ENCODE measurements at regions not wholly inside any gene's neighbourhood (a gene's known extent, or its start where the extent isn't known, plus 50 kb on each side); places are given as distances from the start of the nearest gene placed in this dataset.
A peak's percentile ranks its signal among the peaks of the same experiment; 100 is the strongest.

DNA sequence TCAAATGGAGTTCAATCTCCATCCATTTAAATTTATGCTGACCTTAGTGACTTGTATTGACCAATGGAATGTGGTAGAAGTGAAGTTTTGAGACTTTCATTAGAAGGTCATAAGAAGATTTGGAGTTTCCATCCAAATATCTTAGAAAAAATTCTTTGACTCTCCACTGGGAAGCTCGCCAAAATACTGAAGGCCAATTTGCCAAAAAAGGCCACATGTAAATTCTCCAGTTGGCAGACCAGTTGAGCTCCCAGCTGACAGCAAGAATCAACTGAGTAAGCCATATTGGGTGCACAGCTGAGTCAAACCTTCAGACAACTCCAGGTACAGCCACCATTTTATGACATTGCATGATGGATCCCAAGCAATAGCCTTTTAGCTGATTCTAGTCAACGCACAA lies 228.3 kb upstream of the SETBP1 start:
- no peaks in the 10 kb centered on the region for H3K79me1 ChIP-seq (replicated peaks; ENCODE audit: low read length, poor library complexity, severe bottlenecking)
- H4K8ac ChIP-seq (ENCODE audit: low read length): no peak overlapping the region
- no peak overlapping the region for H4K91ac ChIP-seq (ENCODE audit: low read length)
- H2BK120ac ChIP-seq (ENCODE audit: low read depth, low read length): no peak overlapping the region
- no peak overlapping the region for H3K27ac ChIP-seq (ENCODE audit: low read length, poor library complexity, severe bottlenecking)
- no peaks in the 10 kb centered on the region for H3K36me3 ChIP-seq (ENCODE audit: control insufficient read depth in 1 of 2, insufficient read depth in 2 of 2, low read depth in 1 of 2, low read length in 2 of 2)
- no peaks in the 10 kb centered on the region for H3K4me1 ChIP-seq (ENCODE audit: control insufficient read depth, insufficient read depth, low read depth, low read length)
- H3K4me3 ChIP-seq (ENCODE audit: insufficient read depth in 1 of 2, low read depth in 1 of 2, low read length in 2 of 2): no peak overlapping the region
- H2BK15ac ChIP-seq (ENCODE audit: low read depth, poor library complexity, severe bottlenecking): no peak overlapping the region
- no peak overlapping the region for H3K14ac ChIP-seq (ENCODE audit: low read length in 2 of 2)
- H3K4ac ChIP-seq (ENCODE audit: low read depth in 1 of 2, low read length in 2 of 2): no peak overlapping the region
- no peak overlapping the region for H2BK12ac ChIP-seq (ENCODE audit: low read length in 2 of 2)
- H3K23ac ChIP-seq (ENCODE audit: low read length in 2 of 2): no peak overlapping the region
- no peak overlapping the region for H2BK5ac ChIP-seq (ENCODE audit: low read depth, low read length, poor library complexity, severe bottlenecking)
- no peaks in the 10 kb centered on the region for H3K27me3 ChIP-seq (ENCODE audit: control insufficient read depth in 1 of 2, insufficient read depth in 1 of 2, low read length in 2 of 2)
- H2AK5ac ChIP-seq (ENCODE audit: low read length, severe bottlenecking): no peak overlapping the region
- H2AFZ ChIP-seq (ENCODE audit: low read depth, low read length): no peak overlapping the region
- 85% methylated on average over 1 of the region's 2 CpGs for WGBS
- no peak overlapping the region for H3K18ac ChIP-seq (ENCODE audit: low read depth in 1 of 2, low read length in 2 of 2)
- no peaks in the 10 kb centered on the region for H3K9me3 ChIP-seq (ENCODE audit: control insufficient read depth, low read length)
- no peak for DNase-seq
- H3K4me2 ChIP-seq (ENCODE audit: low read length, poor library complexity, severe bottlenecking): no peak overlapping the region
- H3K9ac ChIP-seq (ENCODE audit: low read length): no peak overlapping the region

DNA sequence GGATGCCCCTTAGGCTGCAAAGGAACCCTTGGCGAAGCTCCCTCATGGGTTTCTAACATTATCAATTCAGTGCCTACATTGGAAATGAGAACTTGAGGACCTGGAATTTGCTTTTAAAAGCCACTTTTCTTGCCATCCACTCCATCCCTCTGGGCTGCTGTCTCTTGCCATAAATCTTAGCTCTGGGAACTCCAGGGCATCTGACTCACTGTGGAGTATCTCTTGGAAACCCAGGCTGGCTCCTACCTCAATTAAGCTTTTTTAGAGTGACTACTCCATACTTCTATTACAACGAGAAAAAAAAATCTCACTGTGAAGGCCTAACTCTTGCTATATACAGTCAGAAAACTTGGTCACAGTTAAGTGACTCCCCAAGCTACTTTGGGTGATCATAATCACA lies 227.2 kb upstream of the SETBP1 start:
- Histone ChIP-seq H3K27ac (ENCODE audit: low read length, poor library complexity, severe bottlenecking) (no peak overlapping the region), H4K91ac (ENCODE audit: low read length) (no peak overlapping the region), H3K4me3 (ENCODE audit: insufficient read depth in 1 of 2, low read depth in 1 of 2, low read length in 2 of 2) (no peak overlapping the region), H3K9ac (ENCODE audit: low read length) (no peak overlapping the region), H3K4me1 (ENCODE audit: control insufficient read depth, insufficient read depth, low read depth, low read length) (no peaks in the 10 kb centered on the region), H3K9me3 (ENCODE audit: control insufficient read depth, low read length) (no peaks in the 10 kb centered on the region), H2BK15ac (ENCODE audit: low read depth, poor library complexity, severe bottlenecking) (no peak overlapping the region), H3K27me3 (ENCODE audit: control insufficient read depth in 1 of 2, insufficient read depth in 1 of 2, low read length in 2 of 2) (no peaks in the 10 kb centered on the region), H3K4me2 (ENCODE audit: low read length, poor library complexity, severe bottlenecking) (no peak overlapping the region), H3K4ac (ENCODE audit: low read depth in 1 of 2, low read length in 2 of 2) (no peak overlapping the region), H2AFZ (ENCODE audit: low read depth, low read length) (no peak overlapping the region), H2BK5ac (ENCODE audit: low read depth, low read length, poor library complexity, severe bottlenecking) (no peak overlapping the region), H3K36me3 (ENCODE audit: control insufficient read depth in 1 of 2, insufficient read depth in 2 of 2, low read depth in 1 of 2, low read length in 2 of 2) (no peaks in the 10 kb centered on the region), H2BK120ac (ENCODE audit: low read depth, low read length) (no peak overlapping the region), H4K8ac (ENCODE audit: low read length) (no peak overlapping the region), H2AK5ac (ENCODE audit: low read length, severe bottlenecking) (no peak overlapping the region), H3K14ac (ENCODE audit: low read length in 2 of 2) (no peak overlapping the region), H3K79me1 (replicated peaks; ENCODE audit: low read length, poor library complexity, severe bottlenecking) (no peaks in the 10 kb centered on the region), H2BK12ac (ENCODE audit: low read length in 2 of 2) (no peak overlapping the region), H3K18ac (ENCODE audit: low read depth in 1 of 2, low read length in 2 of 2) (no peak overlapping the region), H3K23ac (ENCODE audit: low read length in 2 of 2) (no peak overlapping the region)
- peak; percentile 19 for DNase-seq
- WGBS: 81% methylated on average over 2 of the region's 2 CpGs

DNA sequence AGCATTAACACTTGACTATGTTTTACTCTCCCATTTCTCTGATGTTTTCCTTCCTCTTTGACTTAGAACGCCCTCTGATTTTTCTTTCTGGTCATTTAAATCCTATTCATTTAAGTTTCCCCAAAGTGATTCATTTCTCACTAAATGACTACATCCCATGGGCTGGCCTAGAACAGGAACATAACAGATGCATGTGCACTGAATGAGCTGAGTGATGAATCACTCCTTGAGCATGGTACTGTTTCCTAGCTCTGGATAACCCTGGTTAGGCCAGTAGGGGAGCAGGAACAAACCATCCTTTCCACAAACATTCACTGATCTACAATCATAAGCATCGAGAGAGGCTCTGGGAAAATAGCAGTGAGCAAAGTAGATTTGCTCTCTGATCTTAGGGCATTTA lies 221.9 kb upstream of the SETBP1 start:
- Histone ChIP-seq H2BK15ac (ENCODE audit: low read depth, poor library complexity, severe bottlenecking) (no peak overlapping the region), H3K36me3 (ENCODE audit: control insufficient read depth in 1 of 2, insufficient read depth in 2 of 2, low read depth in 1 of 2, low read length in 2 of 2) (no peaks in the 10 kb centered on the region), H3K9ac (ENCODE audit: low read length) (no peak overlapping the region), H2AFZ (ENCODE audit: low read depth, low read length) (no peak overlapping the region), H3K14ac (ENCODE audit: low read length in 2 of 2) (no peak overlapping the region), H3K27ac (ENCODE audit: low read length, poor library complexity, severe bottlenecking) (no peak overlapping the region), H3K23ac (ENCODE audit: low read length in 2 of 2) (no peak overlapping the region), H4K8ac (ENCODE audit: low read length) (no peak overlapping the region), H2BK5ac (ENCODE audit: low read depth, low read length, poor library complexity, severe bottlenecking) (no peak overlapping the region), H2BK12ac (ENCODE audit: low read length in 2 of 2) (no peak overlapping the region), H3K18ac (ENCODE audit: low read depth in 1 of 2, low read length in 2 of 2) (no peak overlapping the region), H4K91ac (ENCODE audit: low read length) (no peak overlapping the region), H3K4me2 (ENCODE audit: low read length, poor library complexity, severe bottlenecking) (no peak overlapping the region), H3K27me3 (ENCODE audit: control insufficient read depth in 1 of 2, insufficient read depth in 1 of 2, low read length in 2 of 2) (no peaks in the 10 kb centered on the region), H3K4me1 (ENCODE audit: control insufficient read depth, insufficient read depth, low read depth, low read length) (no peaks in the 10 kb centered on the region), H3K79me1 (replicated peaks; ENCODE audit: low read length, poor library complexity, severe bottlenecking) (no peaks in the 10 kb centered on the region), H2AK5ac (ENCODE audit: low read length, severe bottlenecking) (no peak overlapping the region), H2BK120ac (ENCODE audit: low read depth, low read length) (no peak overlapping the region), H3K4ac (ENCODE audit: low read depth in 1 of 2, low read length in 2 of 2) (no peak overlapping the region), H3K4me3 (ENCODE audit: insufficient read depth in 1 of 2, low read depth in 1 of 2, low read length in 2 of 2) (no peak overlapping the region), H3K9me3 (ENCODE audit: control insufficient read depth, low read length) (no peaks in the 10 kb centered on the region)
- 71% methylated on average over 1 of the region's 2 CpGs for WGBS
- DNase-seq: peak; percentile 54

DNA sequence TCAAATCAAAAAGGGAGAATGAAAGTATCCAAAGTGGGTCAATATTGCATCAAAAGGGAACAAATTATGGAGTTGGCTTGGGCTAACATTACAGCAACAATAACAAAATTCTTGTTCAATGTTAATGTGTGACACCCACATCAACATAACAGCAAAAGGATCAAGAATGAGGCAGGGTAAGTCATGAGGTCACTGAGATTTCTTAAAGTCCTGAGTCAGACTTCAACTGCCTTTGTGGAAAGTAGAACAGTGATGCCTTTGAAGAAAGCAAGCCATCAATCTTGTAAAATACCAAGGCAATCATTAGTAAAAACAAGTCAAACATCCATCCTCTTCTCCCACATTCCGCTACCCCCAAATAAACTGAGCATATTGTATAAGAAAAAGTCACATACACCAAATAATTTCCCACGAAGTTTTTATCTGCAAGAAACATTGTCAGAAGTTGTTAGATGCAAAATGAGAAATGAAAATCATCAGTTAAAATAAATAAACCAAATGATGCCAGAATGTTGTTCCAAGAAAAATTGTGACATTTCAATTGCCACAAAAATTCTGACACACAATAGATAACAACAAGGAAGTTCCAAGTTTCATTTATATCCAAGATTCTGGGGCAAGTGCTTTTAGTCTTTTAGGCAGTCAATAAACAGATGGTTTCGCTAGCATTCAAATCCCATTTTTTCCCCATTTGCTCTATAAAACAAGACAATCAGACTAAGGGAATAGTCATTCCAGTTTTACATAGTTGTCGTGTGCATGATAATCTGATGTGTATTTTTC lies 216.1 kb upstream of the SETBP1 start:
- no peak overlapping the region for H2BK5ac ChIP-seq (ENCODE audit: low read depth, low read length, poor library complexity, severe bottlenecking)
- H3K4ac ChIP-seq (ENCODE audit: low read depth in 1 of 2, low read length in 2 of 2): no peak overlapping the region
- H2AK5ac ChIP-seq (ENCODE audit: low read length, severe bottlenecking): no peak overlapping the region
- DNase-seq: peak; percentile 3
- WGBS: 44% methylated on average over 1 of the region's 4 CpGs
- no peak overlapping the region for H2AFZ ChIP-seq (ENCODE audit: low read depth, low read length)
- H3K4me1 ChIP-seq (ENCODE audit: control insufficient read depth, insufficient read depth, low read depth, low read length): no peaks in the 10 kb centered on the region
- H3K4me2 ChIP-seq (ENCODE audit: low read length, poor library complexity, severe bottlenecking): no peak overlapping the region
- H2BK120ac ChIP-seq (ENCODE audit: low read depth, low read length): no peak overlapping the region
- H3K27me3 ChIP-seq (ENCODE audit: control insufficient read depth in 1 of 2, insufficient read depth in 1 of 2, low read length in 2 of 2): no peaks in the 10 kb centered on the region
- H4K8ac ChIP-seq (ENCODE audit: low read length): no peak overlapping the region
- no peaks in the 10 kb centered on the region for H3K36me3 ChIP-seq (ENCODE audit: control insufficient read depth in 1 of 2, insufficient read depth in 2 of 2, low read depth in 1 of 2, low read length in 2 of 2)
- no peak overlapping the region for H3K18ac ChIP-seq (ENCODE audit: low read depth in 1 of 2, low read length in 2 of 2)
- H3K4me3 ChIP-seq (ENCODE audit: insufficient read depth in 1 of 2, low read depth in 1 of 2, low read length in 2 of 2): peak overlapping the region in 1 of 2 experiments; percentile 42
- peak overlapping the region; percentile 32 for H3K9ac ChIP-seq (ENCODE audit: low read length)
- no peak overlapping the region for H3K14ac ChIP-seq (ENCODE audit: low read length in 2 of 2)
- H2BK12ac ChIP-seq (ENCODE audit: low read length in 2 of 2): no peak overlapping the region
- H2BK15ac ChIP-seq (ENCODE audit: low read depth, poor library complexity, severe bottlenecking): no peak overlapping the region
- no peaks in the 10 kb centered on the region for H3K9me3 ChIP-seq (ENCODE audit: control insufficient read depth, low read length)
- H3K79me1 ChIP-seq (replicated peaks; ENCODE audit: low read length, poor library complexity, severe bottlenecking): no peaks in the 10 kb centered on the region
- H3K23ac ChIP-seq (ENCODE audit: low read length in 2 of 2): no peak overlapping the region
- no peak overlapping the region for H3K27ac ChIP-seq (ENCODE audit: low read length, poor library complexity, severe bottlenecking)
- no peak overlapping the region for H4K91ac ChIP-seq (ENCODE audit: low read length)
